GM12878 (cell line): ENCODE measurements at regions not wholly inside any gene's neighbourhood (a gene's known extent, or its start where the extent isn't known, plus 50 kb on each side); places are given as distances from the start of the nearest gene placed in this dataset.

Experiments used
- ATAC-seq: fragments of 200-7000 bp; cut with Tn5 transposase; 3 replicates; pipeline ENCODE4 v1.9.1; 2020; ENCODE audit warnings: mild to moderate bottlenecking, moderate library complexity
- BruUV-seq: library from RNA; stranded (reverse); fragments of 400-500 nt; replicated peaks from 2 replicates; lab custom pipeline; 2021; lab: Mats Ljungman, UMichigan
- CTCF ChIA-PET: fragments of 300-600 bp; sonication (Branson Sonifier 250); formaldehyde crosslinking; extraction: SDS; loops from one replicate; lab custom pipeline; 2021; ENCODE audit warnings: inconsistent platforms; lab: Yijun Ruan, JAX
- POLR2A ChIA-PET: fragments of 350-600 bp; formaldehyde crosslinking; extraction: SDS; loops from one replicate; lab custom pipeline; 2021; ENCODE audit warnings: inconsistent platforms; lab: Charles Lee
- RAD21 ChIA-PET: fragments of 300-600 bp; sonication (Branson Sonifier 250); formaldehyde crosslinking; loops from one replicate; lab custom pipeline; 2023; ENCODE audit warnings: antibody characterized with exemption; ENCODE audit not compliant: unreplicated experiment; lab: Charles Lee
- SMC1A ChIA-PET: fragments of 300-600 bp; sonication (Branson Sonifier 250); formaldehyde crosslinking; loops from one replicate; lab custom pipeline; 2023; ENCODE audit not compliant: unreplicated experiment, uncharacterized antibody; lab: Charles Lee
- DNase-seq: peaks from one replicate; pipeline ENCODE4 v3.0.0-alpha.2; 2011; ENCODE audit warnings: low read depth, low spot score
- FAIRE-seq: peaks from 3 replicates; lab custom pipeline; 2011; peaks lifted over from hg19 to GRCh38; lab: Jason Lieb, UNC
- H2AFZ ChIP-seq: 2 replicates; pipeline ENCODE4 v1.6.0; 2011; ENCODE audit warnings: low read depth, low read length, control low read depth; ENCODE audit not compliant: control insufficient read depth
- H3K27ac ChIP-seq: 2 replicates; pipeline ENCODE4 v1.5.1; 2011; ENCODE audit warnings: control low read depth; ENCODE audit not compliant: control insufficient read depth, insufficient read depth
- H3K27me3 ChIP-seq, 2 experiments: replicated peaks in 1 of 2; 2 replicates each; pipeline versions ENCODE4 v1.6.0 to v1.6.1; 2011; ENCODE audit warnings: low read length in 1 of 2; ENCODE audit not compliant: control insufficient read depth in 2 of 2, insufficient read depth in 2 of 2
- H3K36me3 ChIP-seq, 2 experiments: 2 replicates each; pipeline ENCODE4 v1.5.1; 2011; ENCODE audit warnings: low read length in 1 of 2; ENCODE audit not compliant: control insufficient read depth in 2 of 2, insufficient read depth in 2 of 2
- H3K4me1 ChIP-seq: 2 replicates; pipeline ENCODE4 v1.6.1; 2011; ENCODE audit warnings: mild to moderate bottlenecking, low read length, moderate library complexity, mixed read lengths; ENCODE audit not compliant: control insufficient read depth, insufficient read depth
- H3K4me2 ChIP-seq: 2 replicates; pipeline ENCODE4 v1.6.0; 2011; ENCODE audit warnings: control low read depth; ENCODE audit not compliant: control insufficient read depth, insufficient read depth
- H3K4me3 ChIP-seq: fragments of 200-600 bp; sonication (generic); 2 replicates; pipeline ENCODE4 v1.5.1; 2016
- H3K79me2 ChIP-seq: 2 replicates; pipeline ENCODE4 v1.6.0; 2011; ENCODE audit warnings: low read length; ENCODE audit not compliant: control insufficient read depth, insufficient read depth
- H3K9ac ChIP-seq: 2 replicates; pipeline ENCODE4 v1.8.0; 2011; ENCODE audit warnings: low read length, control low read depth, mixed read lengths; ENCODE audit not compliant: control insufficient read depth, insufficient read depth
- H3K9me3 ChIP-seq: replicated peaks from 3 replicates; pipeline ENCODE4 v1.5.1; 2011; ENCODE audit warnings: mild to moderate bottlenecking, low read length; ENCODE audit not compliant: control insufficient read depth, insufficient read depth
- H4K20me1 ChIP-seq: 2 replicates; pipeline ENCODE4 v1.6.0; 2011; ENCODE audit not compliant: control insufficient read depth, insufficient read depth
- SIX5 ChIP-seq: IDR thresholded peaks from 2 replicates; pipeline ENCODE4 v1.6.1; 2011; ENCODE audit warnings: mild to moderate bottlenecking, low read depth, low read length, moderate library complexity; ENCODE audit not compliant: severe bottlenecking
- SMARCA5 ChIP-seq: fragments of 450-650 bp; IDR thresholded peaks from 2 replicates; pipeline ENCODE4 v1.6.1; 2017; ENCODE audit warnings: mild to moderate bottlenecking
- STAT3 ChIP-seq: IDR thresholded peaks from 2 replicates; pipeline ENCODE4 v1.6.1; 2011; ENCODE audit warnings: low read depth, low read length, improper control_type of control experiment
- ZBED1 ChIP-seq: IDR thresholded peaks from 2 replicates; pipeline ENCODE4 v1.6.1; 2016; ENCODE audit warnings: borderline replicate concordance
- ZSCAN29 ChIP-seq: fragments of 450-650 bp; IDR thresholded peaks from 2 replicates; pipeline ENCODE4 v1.6.1; 2017; ENCODE audit warnings: mild to moderate bottlenecking, moderate library complexity
- WGBS: methylation state at CpG from one replicate; pipeline ENCODE4 v1.1.6; 2016; ENCODE audit warnings: low lambda C conversion rate; ENCODE audit not compliant: insufficient replicate concordance, insufficient coverage; ENCODE audit errors: missing lambda C conversion rate; 5-methylcytosine and 5-hydroxymethylcytosine counted together
- in situ Hi-C: fragments of 300-500 bp; cut with MboI; formaldehyde crosslinking; loops from 9 replicates; pipeline ENCODE4 v1.14.3; 2018; ENCODE audit warnings: mixed read lengths
- intact Hi-C: fragments of 100-400 bp; cut with micrococcal nuclease; formaldehyde crosslinking; loops from one replicate; pipeline ENCODE4 v1.14.2; 2022; ENCODE audit not compliant: unreplicated experiment
- TF ChIP-seq, protein P1 (sequence below): IDR thresholded peaks from 2 replicates; pipeline ENCODE4 v1.6.1; 2012; ENCODE audit warnings: low read length, inconsistent platforms
- TF ChIP-seq, protein P2 (sequence below): IDR thresholded peaks from 2 replicates; pipeline ENCODE4 v1.6.1; 2012; ENCODE audit warnings: mild to moderate bottlenecking, low read depth, low read length
- TF ChIP-seq, protein P3 (sequence below): IDR thresholded peaks from 2 replicates; pipeline ENCODE4 v1.6.1; 2011; ENCODE audit warnings: borderline replicate concordance, low read depth, mild to moderate bottlenecking, moderate library complexity, low read length; ENCODE audit not compliant: insufficient read depth, poor library complexity, severe bottlenecking

DNA sequence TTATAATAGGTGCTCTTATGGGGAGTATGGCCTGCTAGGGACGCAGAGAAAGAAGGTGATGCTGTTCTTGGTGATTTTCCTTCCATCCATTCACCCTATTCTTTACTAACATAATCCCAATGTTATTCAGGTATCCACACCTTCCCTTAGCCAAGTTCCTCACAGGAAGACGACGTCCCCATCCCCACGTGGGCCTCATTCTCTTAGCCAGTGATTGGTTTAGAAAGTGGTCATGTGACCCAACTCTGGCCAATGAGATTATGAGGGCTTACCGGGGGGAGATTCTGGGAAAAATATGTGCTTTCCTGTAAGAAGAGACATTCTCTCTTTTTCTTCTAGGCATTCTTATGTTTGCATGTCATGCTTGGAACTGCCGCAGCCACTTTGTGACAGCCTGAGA, 474.7 kb downstream of the HAPSTR1 start:
- Histone ChIP-seq H2AFZ (no peak overlapping the region), H3K9ac (no peak overlapping the region), H3K4me3 (no peak overlapping the region), H3K27me3 (no peaks in the 10 kb centered on the region), H3K79me2 (no peaks in the 10 kb centered on the region), H3K36me3 (no peaks in the 10 kb centered on the region), H3K4me1 (no peaks in the 10 kb centered on the region), H3K9me3 (no peaks in the 10 kb centered on the region), H3K4me2 (no peak overlapping the region), H4K20me1 (no peaks in the 10 kb centered on the region), H3K27ac (no peak overlapping the region)
- DNase-seq, result no peak
- in situ Hi-C loops (no loop called here), intact Hi-C loops (no loop called here)
- ChIA-PET SMC1A (no interaction called here), RAD21 (no interaction called here), CTCF (no interaction called here), POLR2A (no interaction called here)
- ATAC-seq, result no peak
- no peak for TF ChIP-seq STAT3
- TF ChIP-seq ZSCAN29, result no peak
- TF ChIP-seq, protein P1, sequence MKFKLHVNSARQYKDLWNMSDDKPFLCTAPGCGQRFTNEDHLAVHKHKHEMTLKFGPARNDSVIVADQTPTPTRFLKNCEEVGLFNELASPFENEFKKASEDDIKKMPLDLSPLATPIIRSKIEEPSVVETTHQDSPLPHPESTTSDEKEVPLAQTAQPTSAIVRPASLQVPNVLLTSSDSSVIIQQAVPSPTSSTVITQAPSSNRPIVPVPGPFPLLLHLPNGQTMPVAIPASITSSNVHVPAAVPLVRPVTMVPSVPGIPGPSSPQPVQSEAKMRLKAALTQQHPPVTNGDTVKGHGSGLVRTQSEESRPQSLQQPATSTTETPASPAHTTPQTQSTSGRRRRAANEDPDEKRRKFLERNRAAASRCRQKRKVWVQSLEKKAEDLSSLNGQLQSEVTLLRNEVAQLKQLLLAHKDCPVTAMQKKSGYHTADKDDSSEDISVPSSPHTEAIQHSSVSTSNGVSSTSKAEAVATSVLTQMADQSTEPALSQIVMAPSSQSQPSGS, result no peak
- TF ChIP-seq, protein P2, sequence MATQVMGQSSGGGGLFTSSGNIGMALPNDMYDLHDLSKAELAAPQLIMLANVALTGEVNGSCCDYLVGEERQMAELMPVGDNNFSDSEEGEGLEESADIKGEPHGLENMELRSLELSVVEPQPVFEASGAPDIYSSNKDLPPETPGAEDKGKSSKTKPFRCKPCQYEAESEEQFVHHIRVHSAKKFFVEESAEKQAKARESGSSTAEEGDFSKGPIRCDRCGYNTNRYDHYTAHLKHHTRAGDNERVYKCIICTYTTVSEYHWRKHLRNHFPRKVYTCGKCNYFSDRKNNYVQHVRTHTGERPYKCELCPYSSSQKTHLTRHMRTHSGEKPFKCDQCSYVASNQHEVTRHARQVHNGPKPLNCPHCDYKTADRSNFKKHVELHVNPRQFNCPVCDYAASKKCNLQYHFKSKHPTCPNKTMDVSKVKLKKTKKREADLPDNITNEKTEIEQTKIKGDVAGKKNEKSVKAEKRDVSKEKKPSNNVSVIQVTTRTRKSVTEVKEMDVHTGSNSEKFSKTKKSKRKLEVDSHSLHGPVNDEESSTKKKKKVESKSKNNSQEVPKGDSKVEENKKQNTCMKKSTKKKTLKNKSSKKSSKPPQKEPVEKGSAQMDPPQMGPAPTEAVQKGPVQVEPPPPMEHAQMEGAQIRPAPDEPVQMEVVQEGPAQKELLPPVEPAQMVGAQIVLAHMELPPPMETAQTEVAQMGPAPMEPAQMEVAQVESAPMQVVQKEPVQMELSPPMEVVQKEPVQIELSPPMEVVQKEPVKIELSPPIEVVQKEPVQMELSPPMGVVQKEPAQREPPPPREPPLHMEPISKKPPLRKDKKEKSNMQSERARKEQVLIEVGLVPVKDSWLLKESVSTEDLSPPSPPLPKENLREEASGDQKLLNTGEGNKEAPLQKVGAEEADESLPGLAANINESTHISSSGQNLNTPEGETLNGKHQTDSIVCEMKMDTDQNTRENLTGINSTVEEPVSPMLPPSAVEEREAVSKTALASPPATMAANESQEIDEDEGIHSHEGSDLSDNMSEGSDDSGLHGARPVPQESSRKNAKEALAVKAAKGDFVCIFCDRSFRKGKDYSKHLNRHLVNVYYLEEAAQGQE, result no peak
- TF ChIP-seq, protein P3, sequence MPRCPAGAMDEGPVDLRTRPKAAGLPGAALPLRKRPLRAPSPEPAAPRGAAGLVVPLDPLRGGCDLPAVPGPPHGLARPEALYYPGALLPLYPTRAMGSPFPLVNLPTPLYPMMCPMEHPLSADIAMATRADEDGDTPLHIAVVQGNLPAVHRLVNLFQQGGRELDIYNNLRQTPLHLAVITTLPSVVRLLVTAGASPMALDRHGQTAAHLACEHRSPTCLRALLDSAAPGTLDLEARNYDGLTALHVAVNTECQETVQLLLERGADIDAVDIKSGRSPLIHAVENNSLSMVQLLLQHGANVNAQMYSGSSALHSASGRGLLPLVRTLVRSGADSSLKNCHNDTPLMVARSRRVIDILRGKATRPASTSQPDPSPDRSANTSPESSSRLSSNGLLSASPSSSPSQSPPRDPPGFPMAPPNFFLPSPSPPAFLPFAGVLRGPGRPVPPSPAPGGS, result no peak
- TF ChIP-seq SIX5, result no peak
- TF ChIP-seq SMARCA5, result no peak
- no peak for TF ChIP-seq ZBED1
- WGBS, result 50% methylated on average over 6 of the region's 6 CpGs
- no peak for FAIRE-seq
- BruUV-seq, result no TSS peak
